ENCODE measurements at regions not wholly inside any gene's neighbourhood (a gene's known extent, or its start where the extent isn't known, plus 50 kb on each side); places are given as distances from the start of the nearest gene placed in this dataset.
"Not testable (repeated sequence)": the region's sequence is repeated elsewhere in the genome, so short reads cannot be mapped to it uniquely, and the experiment has no call there.

GRCh38 chr2:147460155-147460554, 384.7 kb upstream of the ACVR2A start:
- DNase-seq: no peak

- no peak for DNase-seq
Observed at GRCh38 chr2:147456779-147457178, 388.1 kb upstream of the ACVR2A start.

GRCh38 chr2:147451902-147452515, 392.8 kb upstream of the ACVR2A start:
- DNase-seq: no peak

- DNase-seq: no peak
Observed at GRCh38 chr2:147450661-147451510, 393.9 kb upstream of the ACVR2A start.

- no peak for DNase-seq
Observed at GRCh38 chr2:147449323-147449991, 395.4 kb upstream of the ACVR2A start.

GRCh38 chr2:147442816-147443215, 402.0 kb upstream of the ACVR2A start:
- DNase-seq: no peak

GRCh38 chr2:147441182-147441581, 403.6 kb upstream of the ACVR2A start:
- no peak for DNase-seq

- DNase-seq: no peak
Observed at GRCh38 chr2:147440734-147441133, 404.1 kb upstream of the ACVR2A start.

- DNase-seq: no peak
Observed at GRCh38 chr2:147439986-147440385, 404.8 kb upstream of the ACVR2A start.

- DNase-seq: no peak
Observed at GRCh38 chr2:147438882-147439281, 405.9 kb upstream of the ACVR2A start.

GRCh38 chr2:147433822-147434221, 411.0 kb upstream of the ACVR2A start:
- no peak for DNase-seq

GRCh38 chr2:147430408-147430807, 414.4 kb upstream of the ACVR2A start:
- no peak for DNase-seq

GRCh38 chr2:147428120-147428747, 416.6 kb upstream of the ACVR2A start:
- DNase-seq: no peak

- DNase-seq: no peak
Observed at GRCh38 chr2:147425437-147426029, 419.3 kb upstream of the ACVR2A start.

- no peak for DNase-seq
Observed at GRCh38 chr2:147424766-147425165, 420.1 kb upstream of the ACVR2A start.

GRCh38 chr2:147420947-147421675, 423.7 kb upstream of the ACVR2A start:
- DNase-seq: no peak

- no peak for DNase-seq
Observed at GRCh38 chr2:147420517-147420916, 424.3 kb upstream of the ACVR2A start.

- no peak for DNase-seq
Observed at GRCh38 chr2:147416099-147416498, 428.7 kb upstream of the ACVR2A start.

GRCh38 chr2:147414656-147415055, 430.2 kb upstream of the ACVR2A start:
- DNase-seq: not testable (repeated sequence)

- DNase-seq: no peak
Observed at GRCh38 chr2:147408357-147408756, 436.5 kb upstream of the ACVR2A start.

GRCh38 chr2:147405651-147406050, 439.2 kb upstream of the ACVR2A start:
- no peak for DNase-seq

- no peak for DNase-seq
Observed at GRCh38 chr2:147398996-147399395, 445.8 kb upstream of the ACVR2A start.
